ENCODE measurements at regions not wholly inside any gene's neighbourhood (a gene's known extent, or its start where the extent isn't known, plus 50 kb on each side); places are given as distances from the start of the nearest gene placed in this dataset.
A peak's percentile ranks its signal among the peaks of the same experiment; 100 is the strongest.

GRCh38 chr13:107252428-107252827, 684.5 kb upstream of the ARGLU1 start:
- no peak for DNase-seq (ENCODE audit: low read depth in 2 of 2)

GRCh38 chr13:107252021-107252420, 684.1 kb upstream of the ARGLU1 start:
- no peak for DNase-seq (ENCODE audit: low read depth in 2 of 2)

- DNase-seq (ENCODE audit: low read depth in 2 of 2) = no peak
These were observed 683.4 kb upstream of the ARGLU1 start for GRCh38 chr13:107251341-107251740.

GRCh38 chr13:107250628-107251027, 682.7 kb upstream of the ARGLU1 start:
- no peak for DNase-seq (ENCODE audit: low read depth in 2 of 2)

GRCh38 chr13:107244241-107244640, 676.3 kb upstream of the ARGLU1 start:
- DNase-seq (ENCODE audit: low read depth in 2 of 2) = no peak

GRCh38 chr13:107242138-107242537, 674.2 kb upstream of the ARGLU1 start:
- DNase-seq (ENCODE audit: low read depth in 2 of 2) = no peak

GRCh38 chr13:107241381-107241780, 673.4 kb upstream of the ARGLU1 start:
- no peak for DNase-seq (ENCODE audit: low read depth in 2 of 2)

GRCh38 chr13:107239213-107239612, 671.3 kb upstream of the ARGLU1 start:
- DNase-seq (ENCODE audit: low read depth in 2 of 2) = no peak

- DNase-seq (ENCODE audit: low read depth in 2 of 2) = no peak
These were observed 670.5 kb upstream of the ARGLU1 start for GRCh38 chr13:107238262-107238981.

GRCh38 chr13:107234319-107235073, 666.6 kb upstream of the ARGLU1 start:
- DNase-seq (ENCODE audit: low read depth in 2 of 2) = no peak

GRCh38 chr13:107233541-107233940, 665.6 kb upstream of the ARGLU1 start:
- no peak for DNase-seq (ENCODE audit: low read depth in 2 of 2)

- DNase-seq (ENCODE audit: low read depth in 2 of 2) = no peak
These were observed 664.0 kb upstream of the ARGLU1 start for GRCh38 chr13:107231944-107232343.

GRCh38 chr13:107223867-107224266, 655.9 kb upstream of the ARGLU1 start:
- DNase-seq (ENCODE audit: low read depth in 2 of 2) = no peak

- DNase-seq (ENCODE audit: low read depth in 2 of 2) = no peak
These were observed 654.7 kb upstream of the ARGLU1 start for GRCh38 chr13:107222597-107222996.

- DNase-seq (ENCODE audit: low read depth in 2 of 2) = no peak
These were observed 652.3 kb upstream of the ARGLU1 start for GRCh38 chr13:107220245-107220644.

- DNase-seq (ENCODE audit: low read depth in 2 of 2) = no peak
These were observed 649.3 kb upstream of the ARGLU1 start for GRCh38 chr13:107217251-107217650.

GRCh38 chr13:107216046-107216755, 648.3 kb upstream of the ARGLU1 start:
- DNase-seq (ENCODE audit: low read depth in 2 of 2) = no peak

- DNase-seq (ENCODE audit: low read depth in 2 of 2) = peak; percentile 15 to 22
These were observed 643.1 kb upstream of the ARGLU1 start for GRCh38 chr13:107211073-107211472.

GRCh38 chr13:107210723-107211030, 642.7 kb upstream of the ARGLU1 start:
- DNase-seq (ENCODE audit: low read depth in 2 of 2) = no peak

- DNase-seq (ENCODE audit: low read depth in 2 of 2) = no peak
These were observed 642.1 kb upstream of the ARGLU1 start for GRCh38 chr13:107209824-107210722.

- no peak for DNase-seq (ENCODE audit: low read depth in 2 of 2)
These were observed 641.0 kb upstream of the ARGLU1 start for GRCh38 chr13:107208889-107209288.
